Ammon's horn (tissue), 1 donor: ENCODE measurements at regions not wholly inside any gene's neighbourhood (a gene's known extent, or its start where the extent isn't known, plus 50 kb on each side); places are given as distances from the start of the nearest gene placed in this dataset.
"Not testable (repeated sequence)": the region's sequence is repeated elsewhere in the genome, so short reads cannot be mapped to it uniquely, and the experiment has no call there.

ENCODE experiments used
- DNase-seq: peaks from one replicate; pipeline ENCODE4 v3.0.0-alpha.2; 2016; ENCODE audit warnings: low spot score

DNA sequence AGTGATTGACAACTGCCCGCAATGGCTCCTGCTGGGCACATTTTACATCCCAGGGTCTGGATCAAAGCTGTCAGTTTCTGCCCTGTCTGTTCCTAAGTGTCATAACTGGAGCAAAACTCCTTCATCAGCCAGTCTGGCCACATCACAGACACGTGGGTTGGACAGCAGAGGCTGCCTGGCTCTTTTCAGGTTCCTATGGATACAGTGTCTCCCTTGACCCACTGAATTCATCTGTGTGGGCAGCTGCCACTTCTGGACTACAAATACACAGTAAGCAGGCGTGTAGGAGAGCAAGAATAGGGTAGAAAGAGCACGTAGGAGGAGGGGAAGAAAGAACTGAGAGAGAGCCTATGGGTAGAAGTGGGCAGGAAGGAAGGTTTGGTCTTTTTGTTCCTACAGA lies 238.0 kb downstream of the ENC1 start:
- DNase-seq = peak; percentile 32

DNA sequence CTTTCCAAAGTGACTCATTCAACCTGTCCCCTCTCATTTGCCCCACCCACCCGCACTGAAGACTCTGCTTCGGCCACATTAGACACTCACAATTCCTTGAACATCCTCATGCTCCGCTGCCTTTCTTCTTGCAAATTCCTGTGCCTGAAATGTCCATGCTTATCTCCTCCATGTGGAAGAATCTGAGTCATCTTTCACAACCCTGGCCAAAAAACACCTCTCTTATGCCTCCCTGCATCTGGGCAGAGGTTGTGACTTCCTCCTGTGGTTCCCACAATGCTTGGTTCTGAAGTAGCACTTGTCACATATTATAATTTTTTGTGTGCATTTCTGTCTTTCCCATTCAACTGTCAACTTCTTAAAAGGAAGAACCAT lies 238.6 kb downstream of the ENC1 start:
- no peak for DNase-seq

DNA sequence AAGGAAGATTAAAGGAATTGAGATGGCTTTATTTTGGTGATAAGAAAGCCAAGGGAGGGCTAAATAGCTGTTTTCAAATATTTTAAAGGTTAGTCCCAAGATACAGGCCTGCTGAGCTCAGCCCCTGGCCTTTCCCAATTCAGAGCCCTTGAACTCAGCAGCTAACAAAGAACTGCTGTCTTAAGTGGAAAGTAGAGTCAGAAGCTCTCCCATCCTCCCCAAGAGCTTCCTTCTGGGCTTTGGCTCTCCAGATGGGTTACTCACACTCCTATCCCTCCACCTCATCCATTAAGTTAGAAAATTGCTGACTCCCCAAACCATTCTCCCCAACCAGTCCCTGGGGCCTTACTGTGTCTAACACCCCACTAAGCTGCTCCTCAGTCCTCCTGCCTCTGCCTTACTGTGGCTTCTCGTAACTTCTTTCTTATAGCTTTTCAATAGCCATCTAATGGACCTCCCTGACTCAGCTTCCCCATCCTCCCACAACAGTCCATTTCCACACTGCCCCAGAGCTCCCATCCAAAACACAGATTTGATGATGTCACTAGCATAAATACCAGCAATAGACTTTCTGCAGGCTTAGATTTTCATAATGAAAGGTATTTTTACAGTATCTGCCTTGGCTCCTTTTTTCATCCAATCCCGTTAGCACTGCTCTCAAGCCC lies 239.1 kb downstream of the ENC1 start:
- DNase-seq = no peak

DNA sequence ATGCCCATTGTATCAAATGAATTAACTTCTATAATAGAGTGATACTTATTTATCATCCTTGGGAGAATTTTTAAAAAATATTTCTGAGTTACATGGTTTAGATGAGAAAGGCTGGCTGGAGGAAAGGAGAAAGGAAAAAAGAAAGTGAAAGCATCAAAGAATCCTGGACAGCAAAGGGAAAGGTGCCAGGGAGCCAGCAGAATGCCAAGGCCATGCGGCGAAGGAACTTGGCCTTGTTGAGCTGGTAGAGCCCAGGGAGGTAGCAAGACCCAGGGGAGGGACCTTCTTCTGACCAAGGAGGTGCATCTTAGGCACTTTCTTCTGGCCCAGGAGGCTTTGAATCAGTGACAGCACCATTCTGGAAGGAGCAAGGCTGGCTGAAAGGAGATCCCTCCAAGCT lies 240.5 kb downstream of the ENC1 start:
- no peak for DNase-seq

DNA sequence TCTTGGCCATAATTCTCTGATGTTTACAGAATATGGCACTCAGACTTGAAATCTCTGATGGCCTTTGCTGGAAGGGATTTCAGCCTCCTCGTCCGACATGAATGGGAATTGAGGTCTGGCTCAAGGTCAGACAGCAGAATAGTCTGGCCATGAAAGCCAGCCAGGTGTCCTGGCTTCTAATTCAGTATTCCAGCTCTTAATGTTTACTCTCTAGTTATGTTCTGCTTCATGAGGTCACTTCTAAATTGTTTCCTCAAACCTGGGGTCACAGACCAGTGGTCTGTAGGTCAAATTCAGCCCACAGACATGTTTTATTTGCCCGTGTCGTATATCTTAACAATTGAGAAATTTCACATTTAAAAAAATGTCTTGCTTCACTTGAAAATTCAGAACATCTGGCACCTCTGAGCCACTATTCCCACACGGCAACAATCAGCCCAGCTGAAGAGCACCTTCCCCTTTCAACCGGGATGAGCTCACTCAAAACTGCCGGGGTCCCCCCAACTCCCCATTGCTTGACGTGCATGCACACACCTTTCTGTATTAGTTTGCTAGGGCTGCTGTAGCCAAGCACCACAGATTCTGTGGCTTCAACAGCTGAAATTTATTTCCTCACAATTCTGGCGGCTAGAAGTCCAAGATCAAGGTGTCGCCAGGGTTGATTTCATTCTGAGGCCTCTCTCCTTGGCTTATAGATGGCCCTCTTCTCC lies 243.5 kb downstream of the ENC1 start:
- DNase-seq = no peak

DNA sequence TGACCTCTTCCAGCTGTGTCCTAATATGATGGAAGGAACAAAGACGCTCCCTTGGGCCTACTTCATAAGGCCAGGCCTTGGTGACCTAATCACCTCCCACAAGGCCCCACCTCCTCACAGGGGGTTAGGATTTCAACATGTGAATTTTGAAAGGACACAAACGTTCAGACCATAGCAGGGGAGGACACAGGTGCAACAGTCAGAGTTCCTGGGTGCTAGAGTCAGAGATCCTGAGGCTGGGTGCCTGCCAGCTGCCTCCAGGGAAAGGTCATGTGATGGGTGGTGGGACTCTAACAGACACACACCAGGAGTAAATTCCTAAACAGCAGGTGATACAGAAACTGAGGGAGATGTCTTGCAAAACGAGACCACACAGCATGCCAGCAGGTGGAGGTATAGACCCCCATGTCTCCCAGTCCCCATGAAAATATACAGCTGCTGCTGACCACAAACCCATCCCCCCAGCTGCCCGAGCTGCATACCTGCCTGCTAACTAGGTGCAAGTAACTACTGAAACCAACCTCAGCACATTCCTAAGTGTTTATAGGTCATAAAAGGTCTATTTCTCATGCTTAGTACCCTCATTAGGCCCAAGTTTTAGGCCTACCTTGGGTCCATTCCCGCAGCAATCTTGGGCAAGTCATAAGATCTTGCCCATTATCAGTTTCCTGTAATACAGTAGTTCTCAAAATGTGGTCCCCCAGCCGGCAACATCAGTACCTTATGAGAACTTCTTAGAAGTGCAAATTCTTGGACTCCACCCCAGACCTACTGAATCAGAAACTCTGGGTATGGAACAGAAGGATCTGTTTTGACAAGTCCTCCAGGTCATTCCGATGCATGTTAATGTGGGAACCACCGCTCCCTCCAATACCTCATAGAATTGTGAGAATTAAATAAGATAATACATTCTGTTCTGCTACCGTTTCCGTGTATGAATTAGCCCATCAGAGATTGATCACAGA lies 245.3 kb downstream of the ENC1 start:
- DNase-seq = no peak

DNA sequence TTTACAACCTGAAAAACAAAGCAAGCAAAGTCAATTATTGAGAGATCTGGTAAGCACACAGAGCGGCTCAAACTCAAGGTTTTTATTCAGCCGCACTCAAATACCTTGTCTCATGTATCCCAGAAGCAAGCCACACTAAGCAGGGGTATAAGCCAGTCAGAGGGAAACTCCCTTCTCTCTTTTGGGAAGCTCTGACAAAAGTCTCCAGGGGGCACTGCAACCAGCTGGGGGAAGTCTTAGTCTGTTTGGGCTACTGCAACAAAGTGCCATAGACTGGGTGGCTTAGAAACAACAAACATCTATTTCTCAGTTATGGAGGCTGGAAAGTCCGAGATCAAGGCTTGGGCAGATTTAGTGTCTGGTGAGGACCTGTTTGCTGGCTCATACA lies 246.0 kb downstream of the ENC1 start:
- DNase-seq = no peak

DNA sequence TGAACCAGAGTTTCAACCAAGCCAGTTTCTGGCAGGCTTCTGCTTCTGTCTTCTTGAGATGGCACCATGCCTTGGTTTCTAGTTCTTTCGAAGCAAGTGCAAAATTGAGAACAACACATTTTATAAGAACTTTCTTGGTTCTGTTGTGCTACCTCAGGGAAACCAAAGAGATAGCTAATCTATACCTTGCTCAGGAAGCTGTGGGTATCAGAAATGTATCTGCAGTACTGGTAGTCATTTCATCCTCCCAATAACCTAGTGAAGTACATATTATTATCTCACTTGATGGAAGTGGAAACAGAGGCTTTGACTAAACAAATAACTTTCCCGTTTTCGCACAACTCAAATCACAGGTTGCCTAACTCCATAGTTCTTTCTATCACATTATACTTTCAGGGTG lies 246.6 kb downstream of the ENC1 start:
- DNase-seq = no peak

DNA sequence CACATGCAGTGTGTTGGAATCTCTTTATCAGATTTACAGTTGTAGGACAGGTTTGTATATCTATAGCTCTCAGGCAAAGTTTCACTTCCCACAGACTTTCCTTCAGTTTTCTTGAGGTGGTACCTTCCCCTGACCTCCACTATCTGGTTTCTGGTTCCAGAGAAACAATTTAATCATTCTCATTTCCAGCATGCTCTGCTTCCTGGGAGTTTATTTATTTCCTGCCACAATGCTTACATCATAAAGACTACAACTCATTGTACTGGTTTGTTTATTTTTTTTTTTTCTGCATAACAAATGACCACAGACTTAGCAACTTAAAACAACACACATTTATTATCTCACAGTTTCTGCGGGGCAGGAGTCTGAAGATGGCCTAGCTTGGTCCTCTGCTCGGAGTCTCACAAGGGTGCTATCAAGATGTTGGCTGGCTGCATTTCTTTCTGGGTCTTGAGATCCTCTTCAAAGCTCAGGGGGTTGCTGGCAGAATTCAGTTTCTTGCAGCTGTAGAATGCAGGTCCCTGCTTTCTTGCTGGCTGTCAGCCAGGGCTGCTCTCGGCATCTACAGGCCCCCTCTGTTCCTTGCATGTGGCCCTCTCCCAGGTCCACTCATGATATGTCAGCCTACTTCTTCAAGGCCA lies 247.7 kb downstream of the ENC1 start:
- DNase-seq = no peak

DNA sequence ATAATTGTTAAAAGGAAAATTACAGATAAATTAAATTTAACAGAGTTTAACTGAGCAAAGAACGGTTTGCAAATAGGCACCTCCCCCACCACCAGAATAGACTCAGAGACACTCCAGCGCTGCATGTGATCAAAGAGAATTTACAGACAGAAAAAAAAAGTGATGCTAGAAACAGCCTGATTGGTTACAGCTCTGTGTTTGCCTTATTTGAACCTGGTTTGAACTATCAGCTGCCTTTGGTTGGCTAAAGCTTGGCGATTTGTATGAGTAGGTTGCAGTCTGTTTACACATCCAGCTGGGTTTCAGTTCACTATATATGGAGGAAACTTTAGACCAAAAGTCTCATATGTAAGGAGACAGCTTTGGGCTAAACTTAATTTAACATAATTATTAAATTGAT lies 249.1 kb downstream of the ENC1 start:
- no peak for DNase-seq

DNA sequence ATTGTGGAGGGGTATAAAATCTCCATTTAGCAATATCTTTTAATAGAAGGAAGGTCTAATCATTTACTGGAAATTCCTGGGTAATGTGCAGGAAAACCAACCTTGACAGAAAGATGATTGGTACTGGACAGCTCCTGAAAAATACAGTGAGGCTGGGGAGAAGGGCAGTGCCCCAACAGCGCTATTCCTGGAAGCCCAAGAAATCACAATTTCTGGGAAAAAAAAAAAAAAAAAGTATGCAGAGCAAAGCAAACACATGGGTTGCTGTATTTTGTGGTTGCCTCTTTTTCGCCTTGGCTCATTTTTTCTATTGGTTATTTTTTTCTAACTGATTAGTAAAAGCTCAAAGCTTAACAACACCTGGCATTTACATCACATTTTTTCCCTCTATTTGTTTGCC lies 249.7 kb downstream of the ENC1 start:
- no peak for DNase-seq

DNA sequence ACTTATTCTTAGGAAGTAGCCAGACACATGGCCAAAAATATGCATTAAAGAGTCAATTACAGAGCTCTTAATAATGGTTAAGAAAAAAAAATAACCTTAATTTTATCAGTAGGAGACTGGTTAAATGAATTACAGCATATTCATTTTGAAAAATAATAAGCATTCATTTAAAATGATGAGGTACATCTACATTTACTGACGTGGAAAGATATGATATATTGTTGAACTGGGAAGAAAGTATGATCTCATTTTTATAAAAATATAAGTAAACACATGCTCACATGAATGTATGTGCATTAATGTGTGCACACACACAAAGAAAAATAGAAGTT lies 250.3 kb downstream of the ENC1 start:
- no peak for DNase-seq

DNA sequence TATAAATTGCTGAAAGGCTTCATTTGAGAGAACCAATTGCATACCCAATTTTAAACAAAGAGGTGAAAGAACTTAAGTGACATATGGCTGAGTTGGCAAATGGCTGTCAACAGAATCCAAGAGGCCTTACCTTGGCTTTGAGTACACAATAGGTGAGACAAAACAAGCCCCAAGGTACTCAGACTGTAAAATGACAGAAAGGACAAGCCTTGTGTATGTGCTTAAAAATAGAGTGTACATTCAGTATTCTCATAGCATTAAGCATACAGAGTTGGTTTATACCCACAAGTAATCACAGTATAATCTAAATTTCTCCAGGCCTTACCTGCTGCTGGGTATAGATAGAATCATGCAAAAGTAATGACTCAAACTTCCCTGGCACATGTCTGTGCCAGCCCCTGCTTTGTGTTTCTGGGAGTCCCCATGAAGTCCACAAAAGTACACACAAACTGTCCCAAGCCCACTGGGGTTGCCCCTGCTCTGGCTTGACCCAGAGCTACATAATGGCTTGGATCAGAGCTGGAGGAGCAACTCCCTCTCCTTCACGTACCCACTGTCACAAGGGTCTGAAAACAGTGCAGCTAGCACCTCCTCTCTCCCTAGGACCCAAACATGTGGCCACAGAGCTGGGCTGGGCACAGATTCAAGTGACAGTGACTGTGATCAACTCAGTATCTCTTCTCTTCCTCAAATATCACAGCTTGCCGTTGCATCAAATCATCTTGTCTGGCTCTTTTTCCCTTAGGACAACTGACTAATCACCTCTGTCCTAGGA lies 250.8 kb downstream of the ENC1 start:
- DNase-seq = no peak

DNA sequence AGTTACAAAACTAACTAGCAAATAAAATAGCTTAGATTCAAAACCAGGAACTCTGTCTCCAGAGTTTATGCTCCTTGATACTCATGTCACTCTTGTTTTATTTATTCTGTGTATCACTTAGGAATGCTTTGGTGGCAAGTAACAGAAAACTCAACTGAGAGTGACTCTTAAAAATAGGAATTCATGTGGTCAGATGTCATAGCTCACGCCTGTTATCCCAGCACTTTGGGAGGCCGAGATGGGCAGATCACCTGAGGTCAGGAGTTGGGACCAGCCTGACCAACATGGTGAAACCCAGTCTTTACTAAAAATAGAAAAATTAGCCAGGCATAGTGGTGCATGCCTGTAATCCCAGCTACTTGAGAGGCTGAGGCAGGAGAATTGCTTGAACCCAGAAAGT lies 252.1 kb downstream of the ENC1 start:
- not testable (repeated sequence) for DNase-seq

DNA sequence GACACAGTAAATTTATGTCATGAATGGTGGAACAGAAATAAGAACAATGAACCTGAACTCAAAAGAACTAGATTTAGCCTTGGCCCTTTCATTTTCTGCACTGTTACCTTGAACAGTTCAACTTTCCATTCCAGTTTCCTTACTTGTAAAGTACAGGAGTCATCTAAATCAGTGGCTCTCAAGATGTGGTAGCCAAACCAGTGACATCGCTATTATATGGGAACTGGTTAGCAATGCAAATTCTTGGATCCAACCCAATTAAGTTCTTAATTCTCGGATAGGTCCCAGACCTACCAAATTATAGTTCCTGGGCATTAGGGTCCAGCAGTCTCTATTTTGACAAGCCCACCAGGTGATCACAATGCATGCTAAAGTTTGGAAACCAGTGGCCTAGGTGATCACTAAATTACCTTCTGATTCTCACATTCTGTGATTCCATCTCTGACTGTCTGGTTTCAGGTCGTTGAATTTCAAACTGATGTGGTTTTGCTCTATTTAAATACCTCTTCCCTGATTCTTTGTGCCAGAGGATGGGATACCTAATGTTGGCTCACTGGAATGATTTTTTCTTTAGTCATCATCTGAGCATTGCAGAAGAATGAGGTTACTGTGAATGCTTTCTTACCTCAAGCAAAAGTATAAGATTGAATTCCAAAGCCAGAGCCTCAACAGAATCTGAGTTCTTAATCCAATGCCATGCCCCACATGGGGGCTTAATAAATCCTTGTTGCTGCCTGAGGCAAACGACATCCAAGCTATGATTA lies 253.8 kb downstream of the ENC1 start:
- DNase-seq = no peak

DNA sequence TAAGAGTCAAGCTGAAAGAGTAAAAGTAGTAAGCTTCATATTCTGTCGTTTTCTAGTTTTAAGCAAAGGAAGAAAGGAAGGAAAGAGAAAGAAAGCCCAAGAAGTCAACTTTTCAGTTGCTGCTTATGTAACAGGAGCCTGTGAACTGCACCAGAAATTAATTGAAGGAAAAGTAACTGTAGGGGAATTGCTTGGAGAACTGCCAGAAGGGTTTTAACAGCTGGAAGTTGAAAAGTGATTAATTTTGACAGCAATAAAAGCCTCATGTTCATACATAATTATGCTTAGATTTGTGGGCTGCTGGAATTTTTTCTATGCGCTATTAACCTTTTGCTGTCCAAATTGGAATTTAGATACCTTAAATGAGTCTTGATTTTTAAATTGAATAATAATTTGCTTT lies 255.7 kb downstream of the ENC1 start:
- no peak for DNase-seq

DNA sequence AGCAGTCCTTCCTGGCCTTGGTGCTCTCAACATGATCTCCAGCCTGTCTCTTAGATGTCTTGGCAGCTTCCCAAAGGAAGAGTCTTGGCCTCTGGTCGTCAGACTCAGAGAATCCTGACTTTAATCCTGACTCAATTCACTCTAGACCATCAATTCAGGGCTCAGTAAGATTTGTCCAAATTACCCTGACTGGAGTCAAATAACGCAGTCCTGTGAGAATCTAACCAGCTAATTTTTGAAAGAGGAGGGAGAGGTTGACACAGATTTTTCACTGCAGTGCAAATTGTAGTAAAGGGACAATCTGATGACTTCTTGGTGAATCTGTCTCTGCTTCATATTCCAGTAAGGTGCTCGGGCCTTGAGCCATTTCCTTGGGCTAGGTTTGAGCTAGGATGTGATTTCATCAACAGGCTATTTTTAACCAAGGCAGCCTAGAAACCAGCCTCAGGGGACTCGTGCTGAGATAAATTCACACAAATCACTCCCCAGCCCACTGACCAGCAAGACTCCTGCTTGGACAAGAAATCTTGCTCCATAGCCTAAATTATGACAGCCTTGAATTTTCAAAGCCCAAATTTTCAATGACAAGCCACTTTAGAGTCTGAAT lies 257.4 kb downstream of the ENC1 start:
- no peak for DNase-seq

DNA sequence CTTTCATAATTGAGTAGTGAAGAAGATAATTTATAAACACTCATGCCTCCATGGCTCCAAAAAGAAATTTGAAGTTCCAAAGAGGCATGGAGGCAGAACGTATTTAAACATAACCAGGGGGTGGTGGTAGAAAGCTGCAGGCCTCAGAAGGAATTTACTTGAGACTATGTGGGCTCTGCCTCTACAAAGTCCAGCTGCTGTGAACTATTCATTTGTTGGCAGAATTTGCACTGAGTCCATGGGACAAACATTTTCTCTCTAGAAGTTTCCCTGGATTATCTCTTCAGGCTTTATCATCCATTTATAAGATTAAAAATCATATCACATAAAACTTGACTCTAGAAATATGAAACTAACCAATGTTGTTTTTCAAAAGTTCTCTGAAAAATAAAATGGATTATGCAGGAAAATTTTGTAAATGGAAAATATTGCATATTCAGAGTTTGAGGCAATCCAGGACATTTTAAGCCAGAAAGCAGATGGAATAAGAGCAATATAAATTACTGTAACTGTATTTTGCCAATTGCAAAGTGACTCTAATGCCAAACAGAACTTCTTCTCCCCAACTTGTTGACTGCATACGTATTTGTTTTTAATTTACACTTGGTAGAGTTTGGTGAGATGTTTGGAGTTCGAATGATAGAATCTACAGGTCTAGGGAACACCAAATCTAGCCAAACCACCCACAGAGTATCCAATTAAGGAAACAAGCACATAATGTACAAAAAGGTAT lies 258.2 kb downstream of the ENC1 start:
- DNase-seq = no peak

DNA sequence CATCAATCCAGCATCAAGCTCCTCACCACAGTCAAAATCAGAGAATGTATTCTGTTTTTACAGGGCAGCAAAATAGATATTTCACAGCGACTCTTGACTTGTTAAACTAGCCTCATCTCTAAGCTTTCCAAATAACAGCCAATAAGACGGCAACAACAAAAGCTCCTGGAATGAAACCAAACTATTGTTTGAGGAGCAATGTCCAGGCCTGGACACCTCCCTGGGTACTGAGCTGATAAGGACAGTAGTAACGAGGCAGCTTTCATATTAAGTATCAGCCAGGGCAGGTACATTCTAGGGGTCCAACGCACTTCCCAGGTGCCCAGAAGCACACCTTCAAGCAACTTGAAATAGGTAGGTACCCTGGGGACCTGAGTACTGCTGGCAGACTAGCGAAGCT lies 260.3 kb downstream of the ENC1 start:
- DNase-seq = no peak

DNA sequence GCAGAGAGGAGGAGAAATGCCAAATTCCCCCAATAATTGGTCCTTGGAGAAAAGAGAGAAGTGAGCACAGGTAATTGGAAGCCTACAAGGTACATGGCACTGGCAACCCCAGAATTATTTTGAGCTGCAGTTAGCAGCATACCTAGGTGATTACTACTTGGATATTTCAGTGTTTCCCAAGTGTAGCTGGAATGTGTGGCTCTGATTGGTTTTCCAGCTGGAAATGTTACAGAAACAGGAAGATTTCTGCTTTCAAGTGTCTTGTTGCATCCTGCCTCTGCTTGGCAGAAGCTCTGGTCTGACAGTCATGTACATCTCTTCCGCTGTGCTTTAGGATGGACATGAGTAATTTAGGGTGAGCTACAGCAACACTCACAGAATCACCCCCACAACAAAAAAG lies 262.1 kb downstream of the ENC1 start:
- no peak for DNase-seq
